MM.1S (cell line): ENCODE measurements at regions not wholly inside any gene's neighbourhood (a gene's known extent, or its start where the extent isn't known, plus 50 kb on each side); places are given as distances from the start of the nearest gene placed in this dataset.

ENCODE experiments used
- CTCF ChIP-seq: fragments of 300-600 bp; sonication (generic); IDR thresholded peaks from 2 replicates; pipeline ENCODE4 v1.5.1; 2016; ENCODE audit warnings: antibody characterized with exemption, low read length, mixed read lengths
- EZH2 ChIP-seq: fragments of 300-600 bp; sonication (generic); optimal IDR thresholded peaks from 2 replicates; pipeline ENCODE3; 2017; ENCODE audit warnings: low read depth, mild to moderate bottlenecking, antibody characterized with exemption, low read length, mixed read lengths
- EZH2phosphoT487 ChIP-seq: fragments of 300-600 bp; sonication (generic); IDR thresholded peaks from 2 replicates; pipeline ENCODE4 v1.6.1; 2018; ENCODE audit warnings: antibody characterized with exemption, low read length

- no peak for TF ChIP-seq CTCF
- no peak for TF ChIP-seq EZH2
- TF ChIP-seq EZH2phosphoT487: no peak
Measured at GRCh38 chr5:125685771-125686170, 737.4 kb upstream of the GRAMD2B start.
